GM12892 (cell line): ENCODE measurements at regions not wholly inside any gene's neighbourhood (a gene's known extent, or its start where the extent isn't known, plus 50 kb on each side); places are given as distances from the start of the nearest gene placed in this dataset.
"Not testable (repeated sequence)": the region's sequence is repeated elsewhere in the genome, so short reads cannot be mapped to it uniquely, and the experiment has no call there.

Source experiments
- POLR2A ChIP-seq: IDR thresholded peaks from 2 replicates; pipeline ENCODE4 v1.6.1; 2011; ENCODE audit warnings: low read depth, low read length, control low read depth
- POLR2AphosphoS5 ChIP-seq: IDR thresholded peaks from 2 replicates; pipeline ENCODE4 v1.6.1; 2011; ENCODE audit warnings: low read depth, low read length, control low read depth
- TAF1 ChIP-seq: IDR thresholded peaks from 2 replicates; pipeline ENCODE4 v1.6.1; 2011; ENCODE audit warnings: low read depth, mild to moderate bottlenecking, control low read depth, low read length, borderline replicate concordance

DNA sequence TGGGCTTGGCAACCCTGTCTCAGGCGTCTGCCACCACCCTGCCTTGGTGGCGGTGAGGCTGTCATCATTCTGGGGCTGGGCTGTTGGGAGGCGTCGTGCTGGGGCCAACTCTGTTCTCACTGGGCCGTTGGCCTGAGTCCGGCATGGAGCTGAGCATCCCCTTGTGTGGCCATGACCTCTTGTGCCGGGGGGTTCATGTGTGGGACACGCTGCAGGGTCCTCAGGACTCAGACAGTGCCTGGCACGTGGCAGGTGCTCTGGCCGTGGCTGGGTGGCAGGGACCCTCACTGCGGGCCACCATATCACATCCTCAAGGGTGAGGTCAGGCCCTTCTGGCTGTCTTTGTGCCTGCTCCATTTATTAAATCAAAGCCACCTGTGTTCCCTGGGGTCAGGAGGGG, 197.4 kb downstream of the BANP start:
- not testable (repeated sequence) for TF ChIP-seq POLR2AphosphoS5, TAF1, POLR2A
